Psoas muscle (tissue), 7 donors: ENCODE measurements at regions not wholly inside any gene's neighbourhood (a gene's known extent, or its start where the extent isn't known, plus 50 kb on each side); places are given as distances from the start of the nearest gene placed in this dataset.

Experiments
- ATAC-seq, 4 donors: fragments of 200-7000 bp; cut with Tn5 transposase; one replicate each; pipeline ENCODE4 v1.9.1; 2020; ENCODE audit warnings: moderate library complexity in 3 of 4, mild to moderate bottlenecking in 2 of 4
- DNase-seq, 2 donors: peaks; one replicate each; pipeline ENCODE4 v3.0.0-alpha.2; 2020
- H3K27ac ChIP-seq: fragments of 200-600 bp; one replicate; pipeline ENCODE4 v1.8.0; 2022
- H3K27me3 ChIP-seq, 3 donors: fragments of 200-600 bp in 1 of 3; one replicate each; pipeline versions ENCODE4 v1.6.1 to v1.8.0; 2013 to 2022; ENCODE audit warnings: low read length in 2 of 3, mild to moderate bottlenecking in 2 of 3, moderate library complexity in 1 of 3; ENCODE audit not compliant: insufficient read depth in 3 of 3
- H3K36me3 ChIP-seq, 2 donors: fragments of 200-600 bp in 1 of 2; one replicate each; pipeline versions ENCODE4 v1.6.1 to v1.8.0; 2013 to 2022; ENCODE audit warnings: low read depth in 1 of 2, mild to moderate bottlenecking in 1 of 2, moderate library complexity in 1 of 2; ENCODE audit not compliant: insufficient read depth in 1 of 2
- H3K4me1 ChIP-seq: fragments of 200-600 bp; one replicate; pipeline ENCODE4 v1.8.0; 2022
- H3K4me3 ChIP-seq: fragments of 200-600 bp; one replicate; pipeline ENCODE4 v1.8.0; 2022; ENCODE audit warnings: mild to moderate bottlenecking
- H3K9me3 ChIP-seq: fragments of 200-600 bp; one replicate; pipeline ENCODE4 v1.8.0; 2022
- WGBS, 3 donors: extraction: QIAGEN DNeasy Blood & Tissue Kit; methylation state at CpG; one replicate each; pipeline versions ENCODE4 v1.1.6 to v1.1.7; 2013; 5-methylcytosine and 5-hydroxymethylcytosine counted together
- intact Hi-C, 2 donors: fragments of 100-400 bp; cut with DNase I; formaldehyde crosslinking; loops; one replicate each; pipeline versions ENCODE4 v1.11.0 to v1.14.2; 2022
- TF ChIP-seq, protein P1 (sequence below): fragments of 200-600 bp; IDR thresholded peaks from one replicate; pipeline ENCODE4 v1.8.0; 2022; ENCODE audit warnings: antibody characterized with exemption
- donor health status: healthy with polysubstance abuse.
- donor health status: DM: no; HTN: no; CAD: no; lungs with moderate emphysema.
- donor health status: Bipolar disorder and iron deficiency.
- donor health status: healthy.
- donor health status: DM: yes; HTN: yes; CAD: no.
- donor health status: DM: no; HTN: no; CAD: no.
- donor health status: DM: yes; HTN: yes; CAD: no.

DNA sequence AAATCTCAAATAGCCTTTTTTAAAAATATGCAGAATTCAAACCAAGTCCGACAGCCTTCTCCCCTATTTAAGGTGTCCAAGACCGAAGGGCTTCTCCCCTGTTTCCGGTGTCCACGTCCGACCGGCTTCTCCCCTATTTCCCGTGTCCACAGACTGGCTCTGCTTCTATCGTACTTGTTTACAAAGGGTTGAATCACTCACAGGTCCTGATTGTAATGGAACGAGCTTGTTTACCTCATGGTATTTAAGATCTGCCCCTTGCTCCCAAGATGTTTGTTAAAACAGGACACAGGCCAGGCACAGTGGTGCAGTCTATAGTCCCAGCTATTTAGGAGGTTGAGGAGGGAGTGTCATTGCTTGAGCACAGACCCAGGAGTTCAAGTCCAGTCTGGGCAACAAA lies 90.4 kb upstream of the ROBO2 start:
- no peaks in the 10 kb centered on the region for H3K9me3 ChIP-seq
- no peak for ATAC-seq
- H3K4me1 ChIP-seq: no peaks in the 10 kb centered on the region
- DNase-seq: no peak
- no peak overlapping the region for H3K27ac ChIP-seq
- WGBS, 3 donors: 81 to 87% (median 82%) methylated on average over 9 of the region's 9 CpGs
- H3K27me3 ChIP-seq: no peaks in the 10 kb centered on the region
- intact Hi-C loops: no loop called here
- TF ChIP-seq, protein P1, sequence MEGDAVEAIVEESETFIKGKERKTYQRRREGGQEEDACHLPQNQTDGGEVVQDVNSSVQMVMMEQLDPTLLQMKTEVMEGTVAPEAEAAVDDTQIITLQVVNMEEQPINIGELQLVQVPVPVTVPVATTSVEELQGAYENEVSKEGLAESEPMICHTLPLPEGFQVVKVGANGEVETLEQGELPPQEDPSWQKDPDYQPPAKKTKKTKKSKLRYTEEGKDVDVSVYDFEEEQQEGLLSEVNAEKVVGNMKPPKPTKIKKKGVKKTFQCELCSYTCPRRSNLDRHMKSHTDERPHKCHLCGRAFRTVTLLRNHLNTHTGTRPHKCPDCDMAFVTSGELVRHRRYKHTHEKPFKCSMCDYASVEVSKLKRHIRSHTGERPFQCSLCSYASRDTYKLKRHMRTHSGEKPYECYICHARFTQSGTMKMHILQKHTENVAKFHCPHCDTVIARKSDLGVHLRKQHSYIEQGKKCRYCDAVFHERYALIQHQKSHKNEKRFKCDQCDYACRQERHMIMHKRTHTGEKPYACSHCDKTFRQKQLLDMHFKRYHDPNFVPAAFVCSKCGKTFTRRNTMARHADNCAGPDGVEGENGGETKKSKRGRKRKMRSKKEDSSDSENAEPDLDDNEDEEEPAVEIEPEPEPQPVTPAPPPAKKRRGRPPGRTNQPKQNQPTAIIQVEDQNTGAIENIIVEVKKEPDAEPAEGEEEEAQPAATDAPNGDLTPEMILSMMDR: no peak
- no peak overlapping the region for H3K4me3 ChIP-seq
- no peaks in the 10 kb centered on the region for H3K36me3 ChIP-seq

DNA sequence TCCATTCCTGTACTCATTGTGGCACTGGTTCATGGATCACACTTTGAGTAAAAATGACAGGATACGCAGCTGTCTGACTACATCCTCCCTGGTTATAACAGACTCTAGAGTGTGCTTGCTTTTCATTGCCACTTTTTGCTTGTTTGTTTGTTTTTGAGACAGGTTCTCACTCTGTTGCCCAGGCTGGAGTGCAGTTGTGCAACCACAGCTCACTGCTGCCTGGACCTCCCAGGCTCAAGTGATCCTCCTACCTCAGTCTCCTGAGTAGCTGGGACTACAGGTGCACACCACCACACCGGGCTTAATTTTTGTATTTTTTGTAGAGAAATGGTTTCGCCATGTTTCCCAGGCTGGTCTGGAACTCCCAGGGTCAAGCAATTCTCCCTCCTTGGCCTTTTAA lies 89.3 kb upstream of the ROBO2 start:
- no peaks in the 10 kb centered on the region for H3K9me3 ChIP-seq
- H3K27ac ChIP-seq: no peak overlapping the region
- intact Hi-C loops: no loop called here
- H3K4me1 ChIP-seq: no peaks in the 10 kb centered on the region
- H3K4me3 ChIP-seq: no peak overlapping the region
- ATAC-seq: no peak
- no peaks in the 10 kb centered on the region for H3K27me3 ChIP-seq
- H3K36me3 ChIP-seq: no peaks in the 10 kb centered on the region
- DNase-seq: no peak
- WGBS, 3 donors: 82 to 88% (median 87%) methylated on average over 3 of the region's 3 CpGs
- TF ChIP-seq, protein P1: no peak

DNA sequence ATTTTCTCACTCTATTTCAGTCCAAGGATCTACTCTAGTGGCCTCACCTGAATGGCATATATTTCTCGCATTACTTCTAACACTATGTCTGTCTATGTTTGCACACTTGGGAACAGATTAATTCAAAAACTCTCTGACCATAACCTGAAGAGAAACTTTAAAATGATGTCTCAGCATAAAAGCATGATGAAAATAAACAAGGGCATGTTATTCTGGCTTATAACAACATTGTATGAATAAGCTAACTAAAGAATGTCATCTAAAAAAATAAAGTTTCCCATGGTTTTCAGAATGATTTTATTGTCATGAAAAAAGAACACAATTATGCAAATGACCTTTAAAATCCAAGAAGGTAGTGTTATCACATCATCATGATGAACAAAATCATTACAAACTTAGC lies 85.5 kb upstream of the ROBO2 start:
- intact Hi-C loops: no loop called here
- TF ChIP-seq, protein P1: no peak
- Histone ChIP-seq H3K27me3 (no peaks in the 10 kb centered on the region), H3K9me3 (no peaks in the 10 kb centered on the region), H3K36me3 (no peaks in the 10 kb centered on the region), H3K4me3 (no peak overlapping the region), H3K4me1 (no peaks in the 10 kb centered on the region), H3K27ac (no peak overlapping the region)
- DNase-seq (no peak), ATAC-seq (no peak)
- WGBS, 3 donors: 87 to 93% (median 93%) methylated on average over 1 of the region's 1 CpG

DNA sequence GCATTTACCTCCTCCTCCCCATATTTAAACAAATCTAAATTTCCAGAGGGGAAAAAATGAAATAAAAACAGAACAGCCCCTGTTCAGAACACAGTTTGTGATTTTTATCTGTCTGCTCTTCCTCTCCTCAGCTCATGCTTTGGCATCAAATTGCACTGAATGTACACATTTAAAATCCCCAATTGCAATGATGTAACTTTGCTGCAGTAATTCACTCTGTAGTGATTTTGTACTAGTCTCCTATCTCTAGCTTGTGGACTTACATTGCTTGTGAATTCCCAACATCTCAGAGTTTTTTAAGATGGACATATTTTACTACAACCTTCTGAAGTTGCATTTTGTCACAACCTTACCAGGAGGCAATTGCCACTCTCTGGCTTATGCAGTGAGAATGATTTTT lies 81.6 kb upstream of the ROBO2 start:
- no peak overlapping the region for H3K27ac ChIP-seq
- DNase-seq: no peak

DNA sequence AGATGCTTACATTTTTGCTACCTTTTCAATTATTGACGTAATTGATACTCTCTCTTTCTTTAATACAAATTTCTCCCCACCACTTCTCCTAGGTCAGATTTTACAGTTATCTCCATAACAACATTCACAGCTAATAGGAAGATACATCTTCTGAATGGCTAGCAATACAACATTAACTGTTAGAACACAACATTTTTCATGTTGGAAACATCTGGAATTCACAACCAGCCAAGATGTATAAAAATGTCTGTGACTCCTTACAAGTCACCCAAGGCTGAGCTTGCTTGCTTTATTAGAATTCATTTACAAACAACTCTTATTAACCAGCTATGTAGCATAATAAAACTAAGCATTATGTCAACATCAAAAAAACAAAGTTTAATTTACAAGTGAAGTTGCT lies 81.0 kb upstream of the ROBO2 start:
- TF ChIP-seq, protein P1: no peak
- Histone ChIP-seq H3K27ac (no peak overlapping the region), H3K36me3 (no peaks in the 10 kb centered on the region), H3K27me3 (no peaks in the 10 kb centered on the region), H3K9me3 (no peaks in the 10 kb centered on the region), H3K4me1 (no peaks in the 10 kb centered on the region), H3K4me3 (no peak overlapping the region)
- WGBS, 3 donors: 86 to 91% (median 90%) methylated on average over 1 of the region's 1 CpG
- intact Hi-C loops: no loop called here
- ATAC-seq: no peak
- no peak for DNase-seq

More for the DNA sequence above, 81.6 kb upstream of the ROBO2 start:
- no peak for ATAC-seq
- no peak overlapping the region for H3K4me3 ChIP-seq
- no peaks in the 10 kb centered on the region for H3K4me1 ChIP-seq
- H3K9me3 ChIP-seq: no peaks in the 10 kb centered on the region
- H3K36me3 ChIP-seq: no peaks in the 10 kb centered on the region
- H3K27me3 ChIP-seq: no peaks in the 10 kb centered on the region
- TF ChIP-seq, protein P1: no peak
- intact Hi-C loops: no loop called here
